AG04449 (cell line): ENCODE measurements at regions not wholly inside any gene's neighbourhood (a gene's known extent, or its start where the extent isn't known, plus 50 kb on each side); places are given as distances from the start of the nearest gene placed in this dataset.
"Not testable (repeated sequence)": the region's sequence is repeated elsewhere in the genome, so short reads cannot be mapped to it uniquely, and the experiment has no call there.

Source experiments
- CTCF ChIA-PET: fragments of 350-600 bp; formaldehyde crosslinking; extraction: SDS; loops from one replicate; lab custom pipeline; 2021; ENCODE audit warnings: antibody characterized with exemption; lab: Yijun Ruan, JAX
- POLR2A ChIA-PET: fragments of 400-600, 350-600 bp; formaldehyde crosslinking; extraction: SDS; loops from one replicate; lab custom pipeline; 2020; ENCODE audit warnings: antibody characterized with exemption, inconsistent platforms; lab: Yijun Ruan, JAX
- DNase-seq: peaks from one replicate; pipeline ENCODE4 v3.0.0-alpha.2; 2010; ENCODE audit warnings: low read depth, low spot score
- H3K4me3 ChIP-seq: 2 replicates; pipeline ENCODE4 v1.5.1; 2011; ENCODE audit warnings: low read depth, mild to moderate bottlenecking, control low read depth, low read length
- TF ChIP-seq, protein P1 (sequence below): IDR thresholded peaks from one replicate; pipeline ENCODE4 v1.5.1; 2011; ENCODE audit warnings: mild to moderate bottlenecking, moderate library complexity, low read length, control low read depth, inconsistent platforms; ENCODE audit not compliant: insufficient read depth; ENCODE audit errors: missing control alignments

DNA sequence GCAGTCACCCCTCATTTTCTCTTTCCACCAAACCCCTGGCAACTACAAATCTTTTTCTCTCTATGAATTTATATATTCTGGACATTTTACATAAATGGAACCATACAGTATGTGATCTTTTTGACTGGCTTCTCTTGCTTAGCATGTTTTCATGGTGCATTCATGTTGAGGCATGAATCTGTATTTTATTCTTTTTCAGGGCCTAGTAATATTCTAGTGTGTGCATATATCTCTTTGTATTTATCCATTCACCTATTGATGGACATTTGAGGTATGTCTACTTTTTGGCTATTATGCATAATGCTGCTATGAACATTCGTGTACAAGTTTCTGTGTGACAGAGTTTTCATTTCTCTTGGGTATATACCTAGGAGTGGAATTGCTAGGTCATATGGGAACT is 78.2 kb downstream of the HACD1 start:
- DNase-seq = no peak
- ChIA-PET POLR2A (no interaction called here), CTCF (no interaction called here)
- no peak overlapping the region for H3K4me3 ChIP-seq
- TF ChIP-seq, protein P1, sequence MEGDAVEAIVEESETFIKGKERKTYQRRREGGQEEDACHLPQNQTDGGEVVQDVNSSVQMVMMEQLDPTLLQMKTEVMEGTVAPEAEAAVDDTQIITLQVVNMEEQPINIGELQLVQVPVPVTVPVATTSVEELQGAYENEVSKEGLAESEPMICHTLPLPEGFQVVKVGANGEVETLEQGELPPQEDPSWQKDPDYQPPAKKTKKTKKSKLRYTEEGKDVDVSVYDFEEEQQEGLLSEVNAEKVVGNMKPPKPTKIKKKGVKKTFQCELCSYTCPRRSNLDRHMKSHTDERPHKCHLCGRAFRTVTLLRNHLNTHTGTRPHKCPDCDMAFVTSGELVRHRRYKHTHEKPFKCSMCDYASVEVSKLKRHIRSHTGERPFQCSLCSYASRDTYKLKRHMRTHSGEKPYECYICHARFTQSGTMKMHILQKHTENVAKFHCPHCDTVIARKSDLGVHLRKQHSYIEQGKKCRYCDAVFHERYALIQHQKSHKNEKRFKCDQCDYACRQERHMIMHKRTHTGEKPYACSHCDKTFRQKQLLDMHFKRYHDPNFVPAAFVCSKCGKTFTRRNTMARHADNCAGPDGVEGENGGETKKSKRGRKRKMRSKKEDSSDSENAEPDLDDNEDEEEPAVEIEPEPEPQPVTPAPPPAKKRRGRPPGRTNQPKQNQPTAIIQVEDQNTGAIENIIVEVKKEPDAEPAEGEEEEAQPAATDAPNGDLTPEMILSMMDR = no peak

- no peak overlapping the region for H3K4me3 ChIP-seq
- CTCF ChIA-PET = no interaction called here
- POLR2A ChIA-PET = no interaction called here
- TF ChIP-seq, protein P1 = no peak
- no peak for DNase-seq
These were observed 79.9 kb downstream of the HACD1 start for GRCh38 chr10:17537281-17537680.

- ChIA-PET CTCF (no interaction called here), POLR2A (no interaction called here)
- H3K4me3 ChIP-seq = no peak overlapping the region
- TF ChIP-seq, protein P1 = no peak
- no peak for DNase-seq
These were observed 81.0 kb downstream of the HACD1 start for GRCh38 chr10:17536221-17536620.

DNA sequence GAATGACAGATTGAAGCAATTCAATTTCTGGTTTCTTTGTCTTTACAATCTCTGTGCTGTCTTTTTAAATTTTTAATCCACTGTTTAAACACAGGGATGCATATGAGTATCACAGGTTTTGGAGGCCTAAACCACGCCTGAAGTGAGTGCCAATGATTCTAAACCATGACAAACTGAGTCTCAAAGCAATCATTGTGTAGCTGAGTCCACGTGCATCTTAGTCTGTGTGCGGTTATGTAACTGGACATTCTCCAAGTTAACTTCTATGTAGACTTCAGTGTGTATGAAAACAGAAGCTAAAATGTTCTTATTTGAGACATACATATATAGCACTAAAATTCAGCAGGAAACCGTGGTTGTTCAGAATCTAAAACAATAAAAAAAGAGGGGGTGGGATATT is 79.3 kb upstream of the ST8SIA6 start:
- TF ChIP-seq, protein P1 = no peak
- CTCF ChIA-PET = no interaction called here
- H3K4me3 ChIP-seq = no peak overlapping the region
- POLR2A ChIA-PET = no interaction called here
- DNase-seq = no peak

GRCh38 chr10:17528306-17528862 is 74.0 kb upstream of the ST8SIA6 start:
- no peak for DNase-seq
- POLR2A ChIA-PET = interaction anchor here (0.7 kb wide), 1 partner anchor 15 kb away, joined by 4 read pairs; no protein-coding TSS in a partner anchor
- TF ChIP-seq, protein P1 = no peak
- H3K4me3 ChIP-seq = no peak overlapping the region
- CTCF ChIA-PET = no interaction called here

DNA sequence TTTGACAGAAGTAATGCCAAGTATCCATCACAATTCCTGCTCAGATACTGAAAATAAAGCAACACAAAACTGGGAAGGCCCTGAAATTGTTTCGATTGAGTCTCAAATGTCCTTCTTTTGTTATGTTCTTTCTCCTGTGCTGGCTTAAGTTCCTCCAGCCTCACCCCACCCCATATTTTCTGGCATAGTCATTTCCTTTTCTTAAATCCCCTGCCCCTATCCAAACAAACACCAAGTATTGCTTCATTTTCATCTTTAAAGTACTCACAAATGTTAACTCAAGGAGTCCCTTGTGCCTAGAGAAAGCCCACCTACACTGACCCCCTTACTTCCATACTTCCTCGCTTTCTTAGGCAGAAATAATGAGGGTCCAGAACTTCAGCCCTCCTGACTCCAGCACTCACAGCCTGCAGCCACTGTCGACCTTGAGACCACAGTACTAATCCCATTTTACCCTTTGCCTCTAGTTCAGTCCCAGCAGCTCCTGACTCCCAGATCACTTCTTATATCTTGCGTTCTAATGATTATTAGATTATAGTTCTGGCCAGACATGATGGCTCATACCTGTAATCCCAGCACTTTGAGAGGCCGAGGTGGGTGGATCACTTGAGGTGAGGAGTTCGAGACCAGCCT is 73.2 kb upstream of the ST8SIA6 start:
- no peak for DNase-seq
- ChIA-PET CTCF (no interaction called here), POLR2A (no interaction called here)
- H3K4me3 ChIP-seq = no peak overlapping the region
- TF ChIP-seq, protein P1 = no peak

DNA sequence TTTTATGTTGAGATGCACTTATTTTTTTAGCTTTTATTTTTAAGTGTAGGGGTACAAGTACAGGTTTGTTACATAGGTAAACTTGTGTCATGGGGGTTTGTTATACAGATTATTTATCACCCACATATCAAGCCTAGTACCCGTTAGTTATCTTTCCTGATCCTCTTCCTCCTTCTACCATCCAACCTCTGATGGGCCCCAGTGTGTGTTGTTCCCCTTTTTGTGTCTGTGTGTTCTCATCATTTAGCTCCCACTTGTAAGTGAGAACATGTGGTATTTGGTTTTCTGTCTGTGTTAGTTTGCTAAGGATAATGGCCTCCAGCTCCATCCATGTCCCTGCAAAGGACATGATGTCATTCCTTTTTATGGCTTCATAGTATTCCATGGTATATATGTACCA is 72.2 kb upstream of the ST8SIA6 start:
- POLR2A ChIA-PET, H3K4me3 ChIP-seq, DNase-seq: not testable (repeated sequence)
- CTCF ChIA-PET = interaction anchor here (0.8 to 1.1 kb wide), 3 partner anchors 9 to 23 kb away, joined by 3 read pairs; no protein-coding TSS in a partner anchor
